Keratinocyte (primary cell): ENCODE measurements at regions not wholly inside any gene's neighbourhood (a gene's known extent, or its start where the extent isn't known, plus 50 kb on each side); places are given as distances from the start of the nearest gene placed in this dataset.

Source experiments
- DNase-seq: peaks from one replicate; pipeline ENCODE4 v3.0.0-alpha.2; 2011; ENCODE audit warnings: low read depth, missing footprints, low spot score
- FAIRE-seq: peaks from 2 replicates; lab custom pipeline; 2011; peaks lifted over from hg19 to GRCh38; lab: Jason Lieb, UNC
- H2AFZ ChIP-seq: 2 replicates; pipeline ENCODE4 v1.6.0; 2012; ENCODE audit warnings: low read length, control low read depth, inconsistent platforms; ENCODE audit not compliant: control insufficient read depth
- H3K27ac ChIP-seq: 2 replicates; pipeline ENCODE4 v1.5.1; 2011; ENCODE audit warnings: low read length; ENCODE audit not compliant: control insufficient read depth, insufficient read depth
- H3K27me3 ChIP-seq: 3 replicates; pipeline ENCODE4 v1.6.0; 2011; ENCODE audit warnings: low read length; ENCODE audit not compliant: control insufficient read depth, insufficient read depth; ENCODE audit errors: extremely low read depth
- H3K36me3 ChIP-seq, 2 experiments: 2 replicates in 1 of 2; 3 replicates in 1 of 2; pipeline ENCODE4 v1.5.1; 2011; ENCODE audit warnings: low read length in 2 of 2, mild to moderate bottlenecking in 1 of 2; ENCODE audit not compliant: control insufficient read depth in 2 of 2, insufficient read depth in 2 of 2; ENCODE audit errors: extremely low read depth in 1 of 2
- H3K4me1 ChIP-seq: 3 replicates; pipeline ENCODE4 v1.5.1; 2011; ENCODE audit warnings: low read length; ENCODE audit not compliant: control insufficient read depth, insufficient read depth; ENCODE audit errors: extremely low read depth
- H3K4me2 ChIP-seq: 3 replicates; pipeline ENCODE4 v1.6.0; 2011; ENCODE audit warnings: low read depth, low read length; ENCODE audit not compliant: control insufficient read depth, insufficient read depth; ENCODE audit errors: extremely low read depth
- H3K4me3 ChIP-seq, 3 experiments: fragments of 200-600 bp in 1 of 3; sonication (generic) in 1 of 3; 2 replicates in 2 of 3; 3 replicates in 1 of 3; pipeline ENCODE4 v1.5.1; 2011 to 2016; ENCODE audit warnings: low read length in 3 of 3, mild to moderate bottlenecking in 3 of 3, control low read depth in 2 of 3, inconsistent platforms in 1 of 3, low read depth in 1 of 3, mixed read lengths in 1 of 3, mixed run types in 1 of 3, moderate library complexity in 1 of 3; ENCODE audit not compliant: control insufficient read depth in 2 of 3, insufficient read depth in 2 of 3; ENCODE audit errors: extremely low read depth in 1 of 3
- H3K79me2 ChIP-seq: 2 replicates; pipeline ENCODE4 v1.6.0; 2012; ENCODE audit warnings: low read length; ENCODE audit not compliant: control insufficient read depth, insufficient read depth
- H3K9ac ChIP-seq: 3 replicates; pipeline ENCODE4 v1.6.0; 2011; ENCODE audit warnings: low read length; ENCODE audit not compliant: control insufficient read depth, insufficient read depth; ENCODE audit errors: extremely low read depth
- H3K9me1 ChIP-seq: 3 replicates; pipeline ENCODE4 v1.6.0; 2011; ENCODE audit warnings: low read length; ENCODE audit not compliant: control insufficient read depth, insufficient read depth; ENCODE audit errors: extremely low read depth
- H3K9me3 ChIP-seq: 2 replicates; pipeline ENCODE4 v1.5.1; 2012; ENCODE audit warnings: low read depth, low read length; ENCODE audit not compliant: control insufficient read depth
- H4K20me1 ChIP-seq: 3 replicates; pipeline ENCODE4 v1.6.0; 2011; ENCODE audit warnings: low read length; ENCODE audit not compliant: control insufficient read depth, insufficient read depth; ENCODE audit errors: extremely low read depth
- EZH2 ChIP-seq: IDR thresholded peaks from one replicate; pipeline ENCODE4 v1.6.1; 2012; ENCODE audit warnings: inconsistent platforms, mild to moderate bottlenecking, low read length, moderate library complexity
- dilution Hi-C: fragments of 300-500 bp; cut with MboI; formaldehyde crosslinking; loops from one replicate; pipeline ENCODE4 v1.7.0; 2020; ENCODE audit warnings: low sequenced_read_pairs; ENCODE audit not compliant: extremely low pct_ligation_motif_present
- TF ChIP-seq, protein P1 (sequence below), 3 experiments: IDR thresholded peaks in 1 of 3; conservative IDR thresholded peaks in 1 of 3; optimal IDR thresholded peaks in 1 of 3; 2 replicates in 2 of 3; 3 replicates in 1 of 3; pipeline versions ENCODE3 to v1.5.1; 2011; ENCODE audit warnings: low read length in 3 of 3, mild to moderate bottlenecking in 3 of 3, moderate library complexity in 2 of 3, control low read depth in 1 of 3, inconsistent platforms in 1 of 3; ENCODE audit not compliant: insufficient read depth in 2 of 3; ENCODE audit errors: extremely low read depth in 1 of 3

DNA sequence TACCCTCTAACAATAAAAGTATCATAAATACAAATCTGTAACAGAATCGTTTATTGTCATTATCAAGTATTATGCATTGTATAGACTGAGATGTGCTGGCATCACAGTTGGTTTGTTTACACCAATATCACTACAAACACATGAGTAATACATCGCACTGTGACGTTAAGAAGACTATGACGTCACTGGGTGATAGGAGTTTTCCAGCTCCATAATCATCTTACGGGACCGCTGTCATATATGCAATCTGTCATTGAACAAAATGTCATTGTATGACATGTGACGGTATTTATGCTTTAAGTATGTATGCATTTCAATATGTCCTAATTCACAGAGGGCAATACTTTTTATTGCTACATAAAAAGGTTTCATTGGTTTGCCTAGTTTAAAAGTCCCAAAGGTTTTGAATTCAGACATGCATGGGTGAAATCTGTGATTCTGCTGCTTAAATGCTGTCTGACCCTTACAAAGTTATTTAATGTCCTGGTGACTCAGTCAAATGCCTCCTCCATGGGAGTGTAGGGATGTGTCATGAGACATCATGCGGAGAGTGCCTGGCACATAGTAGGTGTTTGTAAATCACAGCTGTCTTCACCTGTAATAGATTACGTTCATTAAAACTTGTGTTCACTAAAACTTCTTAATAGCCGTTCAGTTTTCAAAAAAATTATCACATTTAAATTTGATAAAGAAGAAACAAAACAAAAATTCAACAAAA, 160.7 kb upstream of the PDE10A start:
- Histone ChIP-seq H3K9me1 (no peaks in the 10 kb centered on the region), H3K4me1 (no peaks in the 10 kb centered on the region), H4K20me1 (no peaks in the 10 kb centered on the region), H3K27me3 (no peaks in the 10 kb centered on the region), H3K9me3 (peaks cover 9% of the 10 kb centered on the region), H3K9ac (no peak overlapping the region), H3K27ac (no peak overlapping the region), H3K4me3 (no peak overlapping the region), H2AFZ (no peak overlapping the region), H3K4me2 (no peak overlapping the region), H3K79me2 (no peaks in the 10 kb centered on the region), H3K36me3 (no peaks in the 10 kb centered on the region)
- dilution Hi-C loops = no loop called here
- FAIRE-seq (no peak), DNase-seq (no peak)
- TF ChIP-seq, protein P1, sequence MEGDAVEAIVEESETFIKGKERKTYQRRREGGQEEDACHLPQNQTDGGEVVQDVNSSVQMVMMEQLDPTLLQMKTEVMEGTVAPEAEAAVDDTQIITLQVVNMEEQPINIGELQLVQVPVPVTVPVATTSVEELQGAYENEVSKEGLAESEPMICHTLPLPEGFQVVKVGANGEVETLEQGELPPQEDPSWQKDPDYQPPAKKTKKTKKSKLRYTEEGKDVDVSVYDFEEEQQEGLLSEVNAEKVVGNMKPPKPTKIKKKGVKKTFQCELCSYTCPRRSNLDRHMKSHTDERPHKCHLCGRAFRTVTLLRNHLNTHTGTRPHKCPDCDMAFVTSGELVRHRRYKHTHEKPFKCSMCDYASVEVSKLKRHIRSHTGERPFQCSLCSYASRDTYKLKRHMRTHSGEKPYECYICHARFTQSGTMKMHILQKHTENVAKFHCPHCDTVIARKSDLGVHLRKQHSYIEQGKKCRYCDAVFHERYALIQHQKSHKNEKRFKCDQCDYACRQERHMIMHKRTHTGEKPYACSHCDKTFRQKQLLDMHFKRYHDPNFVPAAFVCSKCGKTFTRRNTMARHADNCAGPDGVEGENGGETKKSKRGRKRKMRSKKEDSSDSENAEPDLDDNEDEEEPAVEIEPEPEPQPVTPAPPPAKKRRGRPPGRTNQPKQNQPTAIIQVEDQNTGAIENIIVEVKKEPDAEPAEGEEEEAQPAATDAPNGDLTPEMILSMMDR (optimal IDR thresholded peaks at IDR 0.05 in 1 of 3, IDR thresholded peaks at IDR 0.05 in 1 of 3, conservative IDR thresholded peaks at IDR 0.05 in 1 of 3; ENCODE audit: extremely low read depth in 1 of 3, insufficient read depth in 2 of 3, low read length in 3 of 3) = no peak
- TF ChIP-seq EZH2 = no peak

DNA sequence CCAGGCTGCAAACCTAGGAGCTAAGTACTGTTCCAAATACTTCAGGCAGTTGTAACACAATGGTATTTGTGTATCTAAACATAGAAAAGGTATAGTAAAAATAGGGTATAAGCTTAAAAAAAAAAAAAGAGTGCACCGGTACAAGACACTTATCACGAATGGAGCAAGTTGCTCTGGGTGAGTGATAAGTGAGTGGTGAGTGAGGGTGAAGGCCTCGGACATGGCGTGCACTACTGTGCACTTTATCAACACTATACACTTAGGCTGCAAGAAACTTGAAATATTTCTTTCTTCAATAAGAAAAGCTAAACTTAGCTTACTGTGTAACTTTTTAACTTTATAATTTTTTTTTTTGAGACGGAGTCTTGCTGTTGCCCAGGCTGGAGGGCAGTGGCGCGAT, 159.5 kb upstream of the PDE10A start:
- Histone ChIP-seq H3K36me3 (no peaks in the 10 kb centered on the region), H3K27me3 (no peaks in the 10 kb centered on the region), H3K4me3 (no peak overlapping the region), H3K9ac (no peak overlapping the region), H3K4me2 (no peak overlapping the region), H3K79me2 (no peaks in the 10 kb centered on the region), H3K4me1 (no peaks in the 10 kb centered on the region), H2AFZ (no peak overlapping the region), H3K27ac (no peak overlapping the region), H4K20me1 (no peaks in the 10 kb centered on the region), H3K9me1 (no peaks in the 10 kb centered on the region), H3K9me3 (peaks cover 9% of the 10 kb centered on the region)
- DNase-seq (no peak), FAIRE-seq (no peak)
- TF ChIP-seq, protein P1 (optimal IDR thresholded peaks at IDR 0.05 in 1 of 3, IDR thresholded peaks at IDR 0.05 in 1 of 3, conservative IDR thresholded peaks at IDR 0.05 in 1 of 3; ENCODE audit: extremely low read depth in 1 of 3, insufficient read depth in 2 of 3, low read length in 3 of 3) = no peak
- dilution Hi-C loops = no loop called here
